GM12878 (cell line): ENCODE measurements at regions not wholly inside any gene's neighbourhood (a gene's known extent, or its start where the extent isn't known, plus 50 kb on each side); places are given as distances from the start of the nearest gene placed in this dataset.

Experiments
- ATAC-seq: fragments of 200-7000 bp; cut with Tn5 transposase; 3 replicates; pipeline ENCODE4 v1.9.1; 2020; ENCODE audit warnings: mild to moderate bottlenecking, moderate library complexity
- BruUV-seq: library from RNA; stranded (reverse); fragments of 400-500 nt; replicated peaks from 2 replicates; lab custom pipeline; 2021; lab: Mats Ljungman, UMichigan
- CTCF ChIA-PET: fragments of 300-600 bp; sonication (Branson Sonifier 250); formaldehyde crosslinking; extraction: SDS; loops from one replicate; lab custom pipeline; 2021; ENCODE audit warnings: inconsistent platforms; lab: Yijun Ruan, JAX
- POLR2A ChIA-PET: fragments of 350-600 bp; formaldehyde crosslinking; extraction: SDS; loops from one replicate; lab custom pipeline; 2021; ENCODE audit warnings: inconsistent platforms; lab: Charles Lee
- RAD21 ChIA-PET: fragments of 300-600 bp; sonication (Branson Sonifier 250); formaldehyde crosslinking; loops from one replicate; lab custom pipeline; 2023; ENCODE audit warnings: antibody characterized with exemption; ENCODE audit not compliant: unreplicated experiment; lab: Charles Lee
- SMC1A ChIA-PET: fragments of 300-600 bp; sonication (Branson Sonifier 250); formaldehyde crosslinking; loops from one replicate; lab custom pipeline; 2023; ENCODE audit not compliant: unreplicated experiment, uncharacterized antibody; lab: Charles Lee
- DNase-seq: peaks from one replicate; pipeline ENCODE4 v3.0.0-alpha.2; 2011; ENCODE audit warnings: low read depth, low spot score
- FAIRE-seq: peaks from 3 replicates; lab custom pipeline; 2011; peaks lifted over from hg19 to GRCh38; lab: Jason Lieb, UNC
- H2AFZ ChIP-seq: 2 replicates; pipeline ENCODE4 v1.6.0; 2011; ENCODE audit warnings: low read depth, low read length, control low read depth; ENCODE audit not compliant: control insufficient read depth
- H3K27ac ChIP-seq: 2 replicates; pipeline ENCODE4 v1.5.1; 2011; ENCODE audit warnings: control low read depth; ENCODE audit not compliant: control insufficient read depth, insufficient read depth
- H3K27me3 ChIP-seq, 2 experiments: replicated peaks in 1 of 2; 2 replicates each; pipeline versions ENCODE4 v1.6.0 to v1.6.1; 2011; ENCODE audit warnings: low read length in 1 of 2; ENCODE audit not compliant: control insufficient read depth in 2 of 2, insufficient read depth in 2 of 2
- H3K36me3 ChIP-seq, 2 experiments: 2 replicates each; pipeline ENCODE4 v1.5.1; 2011; ENCODE audit warnings: low read length in 1 of 2; ENCODE audit not compliant: control insufficient read depth in 2 of 2, insufficient read depth in 2 of 2
- H3K4me1 ChIP-seq: 2 replicates; pipeline ENCODE4 v1.6.1; 2011; ENCODE audit warnings: mild to moderate bottlenecking, low read length, moderate library complexity, mixed read lengths; ENCODE audit not compliant: control insufficient read depth, insufficient read depth
- H3K4me2 ChIP-seq: 2 replicates; pipeline ENCODE4 v1.6.0; 2011; ENCODE audit warnings: control low read depth; ENCODE audit not compliant: control insufficient read depth, insufficient read depth
- H3K4me3 ChIP-seq: fragments of 200-600 bp; sonication (generic); 2 replicates; pipeline ENCODE4 v1.5.1; 2016
- H3K79me2 ChIP-seq: 2 replicates; pipeline ENCODE4 v1.6.0; 2011; ENCODE audit warnings: low read length; ENCODE audit not compliant: control insufficient read depth, insufficient read depth
- H3K9ac ChIP-seq: 2 replicates; pipeline ENCODE4 v1.8.0; 2011; ENCODE audit warnings: low read length, control low read depth, mixed read lengths; ENCODE audit not compliant: control insufficient read depth, insufficient read depth
- H3K9me3 ChIP-seq: replicated peaks from 3 replicates; pipeline ENCODE4 v1.5.1; 2011; ENCODE audit warnings: mild to moderate bottlenecking, low read length; ENCODE audit not compliant: control insufficient read depth, insufficient read depth
- H4K20me1 ChIP-seq: 2 replicates; pipeline ENCODE4 v1.6.0; 2011; ENCODE audit not compliant: control insufficient read depth, insufficient read depth
- BMI1 ChIP-seq: fragments of 450-650 bp; IDR thresholded peaks from 2 replicates; pipeline ENCODE4 v1.6.1; 2016; ENCODE audit warnings: mild to moderate bottlenecking, moderate library complexity, borderline replicate concordance
- CEBPB ChIP-seq, 2 experiments: fragments of 150-350 bp in 1 of 2; IDR thresholded peaks; 2 replicates each; pipeline ENCODE4 v1.6.1; 2012 to 2014; ENCODE audit warnings: low read depth in 2 of 2, low read length in 2 of 2, borderline replicate concordance in 1 of 2, inconsistent platforms in 1 of 2
- CEBPZ ChIP-seq: fragments of 150-350 bp; IDR thresholded peaks from 2 replicates; pipeline ENCODE4 v1.6.1; 2016; ENCODE audit warnings: low read depth, low read length
- CHD1 ChIP-seq: IDR thresholded peaks from 2 replicates; pipeline ENCODE4 v1.6.1; 2012; ENCODE audit warnings: low read depth, low read length, improper control_type of control experiment
- FOS ChIP-seq: IDR thresholded peaks from 3 replicates; pipeline ENCODE4 v1.6.1; 2011; ENCODE audit warnings: borderline replicate concordance; ENCODE audit not compliant: insufficient read length; ENCODE audit errors: extremely low read depth
- FOXK2 ChIP-seq: fragments of 450-650 bp; IDR thresholded peaks from 2 replicates; pipeline ENCODE4 v1.6.1; 2017; ENCODE audit warnings: mild to moderate bottlenecking, moderate library complexity
- GABPA ChIP-seq: IDR thresholded peaks from 2 replicates; pipeline ENCODE4 v1.6.1; 2014; ENCODE audit warnings: antibody characterized with exemption, low read depth, mild to moderate bottlenecking, inconsistent platforms
- IRF5 ChIP-seq: fragments of 450-650 bp; IDR thresholded peaks from 2 replicates; pipeline ENCODE4 v1.6.1; 2017; ENCODE audit warnings: borderline replicate concordance
- LARP7 ChIP-seq: fragments of 450-650 bp; IDR thresholded peaks from 2 replicates; pipeline ENCODE4 v1.6.1; 2017; ENCODE audit warnings: mild to moderate bottlenecking
- POLR2AphosphoS2 ChIP-seq: IDR thresholded peaks from 2 replicates; pipeline ENCODE4 v1.6.1; 2011; ENCODE audit warnings: low read depth, mild to moderate bottlenecking, low read length, improper control_type of control experiment, moderate library complexity
- SREBF2 ChIP-seq: IDR thresholded peaks from 2 replicates; pipeline ENCODE4 v1.6.1; 2012; ENCODE audit warnings: mild to moderate bottlenecking, low read length
- SUZ12 ChIP-seq: fragments of 200-600 bp; sonication (generic); IDR thresholded peaks from one replicate; pipeline ENCODE4 v1.6.1; 2018; ENCODE audit warnings: antibody characterized with exemption, mild to moderate bottlenecking; ENCODE audit not compliant: unreplicated experiment
- TAF1 ChIP-seq: IDR thresholded peaks from 2 replicates; pipeline ENCODE4 v1.6.1; 2011; ENCODE audit warnings: mild to moderate bottlenecking, low read depth, low read length, borderline replicate concordance
- ZNF622 ChIP-seq: fragments of 450-650 bp; IDR thresholded peaks from 2 replicates; pipeline ENCODE4 v1.6.1; 2017; ENCODE audit warnings: mild to moderate bottlenecking, inconsistent platforms
- WGBS: methylation state at CpG from one replicate; pipeline ENCODE4 v1.1.6; 2016; ENCODE audit warnings: low lambda C conversion rate; ENCODE audit not compliant: insufficient replicate concordance, insufficient coverage; ENCODE audit errors: missing lambda C conversion rate; 5-methylcytosine and 5-hydroxymethylcytosine counted together
- in situ Hi-C: fragments of 300-500 bp; cut with MboI; formaldehyde crosslinking; loops from 9 replicates; pipeline ENCODE4 v1.14.3; 2018; ENCODE audit warnings: mixed read lengths
- intact Hi-C: fragments of 100-400 bp; cut with micrococcal nuclease; formaldehyde crosslinking; loops from one replicate; pipeline ENCODE4 v1.14.2; 2022; ENCODE audit not compliant: unreplicated experiment

- TF ChIP-seq IRF5 = no peak
- TF ChIP-seq SREBF2 = no peak
- TF ChIP-seq, all 136 proteins: peak for 0
Measured at GRCh38 chr10:78448994-78449418, 415.3 kb downstream of the RPS24 start (continued).

- RAD21 ChIA-PET = interaction anchor here (0.8 kb wide), 1 partner anchor 745 kb away, joined by 3 read pairs; no protein-coding TSS in a partner anchor
- 11% methylated on average over 4 of the region's 4 CpGs for WGBS
- Histone ChIP-seq H3K9me3 (no peaks in the 10 kb centered on the region), H3K36me3 (no peaks in the 10 kb centered on the region), H3K27ac (no peak overlapping the region), H3K4me1 (no peaks in the 10 kb centered on the region), H3K9ac (no peak overlapping the region), H3K4me3 (no peak overlapping the region), H3K27me3 (no peaks in the 10 kb centered on the region; a peak in 2 of 4 replicates), H3K4me2 (no peak overlapping the region), H4K20me1 (no peaks in the 10 kb centered on the region), H3K79me2 (no peaks in the 10 kb centered on the region), H2AFZ (no peak overlapping the region)
- in situ Hi-C loops (no loop called here), intact Hi-C loops (no loop called here)
- no TSS peak for BruUV-seq
- TF ChIP-seq POLR2AphosphoS2 (no peak), SUZ12 (no peak), CHD1 (no peak)
- SMC1A ChIA-PET = no interaction called here
- ATAC-seq (no peak), DNase-seq (no peak), FAIRE-seq (no peak)
- POLR2A ChIA-PET = no interaction called here
- CTCF ChIA-PET = no interaction called here
Measured at GRCh38 chr10:78449554-78449953, 415.9 kb downstream of the RPS24 start.

- POLR2A ChIA-PET = no interaction called here
- FAIRE-seq = no peak
- BruUV-seq = no TSS peak
- Histone ChIP-seq H4K20me1 (no peaks in the 10 kb centered on the region), H3K27me3 (no peaks in the 10 kb centered on the region; a peak in 2 of 4 replicates), H3K4me2 (no peak overlapping the region), H3K27ac (no peak overlapping the region), H3K79me2 (no peaks in the 10 kb centered on the region), H3K4me3 (no peak overlapping the region), H2AFZ (no peak overlapping the region), H3K4me1 (no peaks in the 10 kb centered on the region), H3K9me3 (no peaks in the 10 kb centered on the region), H3K9ac (no peak overlapping the region), H3K36me3 (no peaks in the 10 kb centered on the region)
- no peak for ATAC-seq
- CTCF ChIA-PET = no interaction called here
- RAD21 ChIA-PET = no interaction called here
- no peak for DNase-seq
- SMC1A ChIA-PET = no interaction called here
- in situ Hi-C loops = no loop called here
- WGBS = 23% methylated on average over 3 of the region's 3 CpGs
- intact Hi-C loops = no loop called here
- TF ChIP-seq ZNF622 (no peak), CEBPB (IDR thresholded peaks at IDR 0.05; ENCODE audit: borderline replicate concordance in 1 of 2, low read depth in 2 of 2, low read length in 2 of 2) (no peak), TAF1 (no peak), BMI1 (no peak), LARP7 (no peak), FOS (no peak), FOXK2 (no peak), CEBPZ (no peak), GABPA (no peak)
Measured at GRCh38 chr10:78450239-78450638, 416.6 kb downstream of the RPS24 start.
